Retinal pigment epithelial cell (primary cell): ENCODE measurements at regions not wholly inside any gene's neighbourhood (a gene's known extent, or its start where the extent isn't known, plus 50 kb on each side); places are given as distances from the start of the nearest gene placed in this dataset.
"Not testable (repeated sequence)": the region's sequence is repeated elsewhere in the genome, so short reads cannot be mapped to it uniquely, and the experiment has no call there.

Source experiments
- DNase-seq: peaks from one replicate; pipeline ENCODE4 v3.0.0-alpha.2; 2010; ENCODE audit warnings: low read depth
- H3K4me3 ChIP-seq: 2 replicates; pipeline ENCODE4 v1.5.1; 2011; ENCODE audit warnings: mild to moderate bottlenecking, low read length, control low read depth, moderate library complexity
- TF ChIP-seq, protein P1 (sequence below): conservative IDR thresholded peaks from 2 replicates; pipeline ENCODE4 v1.5.1; 2011; ENCODE audit warnings: low read depth, low read length, control low read depth, inconsistent platforms

DNA sequence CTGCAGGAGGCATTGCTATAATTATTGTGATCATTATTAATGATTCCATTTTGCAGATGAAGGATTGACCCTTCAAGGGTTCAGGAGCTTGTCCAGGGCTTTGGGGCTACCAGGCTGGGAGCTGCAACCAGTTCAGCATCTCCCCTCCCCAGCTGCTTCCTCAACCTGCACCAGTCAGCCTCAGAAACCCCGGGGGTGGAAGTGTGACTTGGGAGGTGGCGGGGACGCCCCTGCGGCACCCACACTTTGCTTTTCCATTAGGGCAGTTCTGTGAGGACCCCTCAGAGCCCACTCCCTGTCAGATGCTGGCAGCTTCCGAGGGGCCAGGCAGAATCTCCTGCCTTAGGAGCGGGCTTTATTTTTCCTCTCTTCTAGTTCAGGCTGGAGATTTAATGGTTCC is 85.6 kb downstream of the OLFM1 start:
- H3K4me3 ChIP-seq: no peak overlapping the region
- DNase-seq: no peak
- TF ChIP-seq, protein P1, sequence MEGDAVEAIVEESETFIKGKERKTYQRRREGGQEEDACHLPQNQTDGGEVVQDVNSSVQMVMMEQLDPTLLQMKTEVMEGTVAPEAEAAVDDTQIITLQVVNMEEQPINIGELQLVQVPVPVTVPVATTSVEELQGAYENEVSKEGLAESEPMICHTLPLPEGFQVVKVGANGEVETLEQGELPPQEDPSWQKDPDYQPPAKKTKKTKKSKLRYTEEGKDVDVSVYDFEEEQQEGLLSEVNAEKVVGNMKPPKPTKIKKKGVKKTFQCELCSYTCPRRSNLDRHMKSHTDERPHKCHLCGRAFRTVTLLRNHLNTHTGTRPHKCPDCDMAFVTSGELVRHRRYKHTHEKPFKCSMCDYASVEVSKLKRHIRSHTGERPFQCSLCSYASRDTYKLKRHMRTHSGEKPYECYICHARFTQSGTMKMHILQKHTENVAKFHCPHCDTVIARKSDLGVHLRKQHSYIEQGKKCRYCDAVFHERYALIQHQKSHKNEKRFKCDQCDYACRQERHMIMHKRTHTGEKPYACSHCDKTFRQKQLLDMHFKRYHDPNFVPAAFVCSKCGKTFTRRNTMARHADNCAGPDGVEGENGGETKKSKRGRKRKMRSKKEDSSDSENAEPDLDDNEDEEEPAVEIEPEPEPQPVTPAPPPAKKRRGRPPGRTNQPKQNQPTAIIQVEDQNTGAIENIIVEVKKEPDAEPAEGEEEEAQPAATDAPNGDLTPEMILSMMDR: no peak

DNA sequence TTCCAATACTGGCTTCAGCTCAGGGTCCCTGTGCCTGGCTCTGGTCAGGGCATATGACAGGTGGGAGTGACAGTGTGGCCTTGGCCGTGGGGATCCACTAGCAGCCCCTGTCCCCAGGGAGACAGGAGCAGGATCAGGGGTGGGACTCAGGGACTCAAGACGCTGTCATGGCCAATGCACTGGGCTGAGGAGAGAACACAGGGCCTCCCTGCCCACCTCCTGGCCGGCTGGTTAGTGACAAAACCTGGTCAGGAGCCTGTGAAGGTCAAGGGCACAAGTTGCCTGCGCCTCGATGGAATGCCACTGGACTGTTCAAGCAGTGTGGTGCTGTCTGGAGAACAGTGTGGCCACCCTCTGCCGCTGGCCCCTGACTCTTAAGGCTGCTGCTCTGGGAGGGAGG is 86.8 kb downstream of the OLFM1 start:
- no peak overlapping the region for H3K4me3 ChIP-seq
- TF ChIP-seq, protein P1: no peak
- no peak for DNase-seq

DNA sequence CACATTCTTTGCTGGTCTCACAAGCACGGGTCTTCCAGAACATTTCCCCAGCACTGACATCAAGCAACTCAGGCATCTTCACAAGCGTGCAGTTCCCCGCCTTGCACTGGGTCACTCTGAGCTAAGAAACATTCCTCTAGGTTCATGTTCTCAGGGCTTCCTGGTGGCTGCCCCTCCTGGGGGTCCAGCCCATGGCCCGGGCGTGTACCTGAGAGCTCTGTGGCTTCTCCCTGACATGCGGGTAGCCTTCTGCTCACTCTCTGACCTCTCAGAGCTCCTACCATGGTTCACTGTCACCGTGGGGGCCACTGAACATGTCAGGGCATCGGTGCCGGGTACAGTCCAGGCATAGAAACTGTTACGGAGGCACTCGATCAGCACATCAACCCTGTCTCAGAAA is 87.5 kb downstream of the OLFM1 start:
- TF ChIP-seq, protein P1: no peak
- no peak overlapping the region for H3K4me3 ChIP-seq

DNA sequence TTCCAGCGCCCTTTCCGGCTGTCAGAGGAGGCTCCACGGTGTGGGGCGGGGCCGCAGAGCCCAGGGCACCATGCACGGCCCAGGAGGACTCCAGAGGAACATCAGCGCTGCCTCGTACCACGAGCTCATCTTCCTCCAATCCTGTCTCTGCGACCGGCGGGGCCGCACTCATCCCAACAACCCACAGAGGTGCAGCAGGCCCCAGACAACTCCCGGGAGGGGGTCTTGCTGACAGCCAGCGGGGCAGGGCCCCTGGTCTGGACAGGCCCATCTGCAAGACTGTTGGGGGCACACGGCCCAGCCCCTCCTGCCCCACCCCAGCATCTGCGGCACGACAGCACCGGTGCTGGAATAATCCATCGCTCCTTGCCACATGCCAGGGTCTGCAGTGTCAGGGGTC is 88.8 kb downstream of the OLFM1 start:
- no peak overlapping the region for H3K4me3 ChIP-seq
- DNase-seq: no peak
- TF ChIP-seq, protein P1: no peak

More for the DNA sequence above, 87.5 kb downstream of the OLFM1 start:
- DNase-seq: no peak

DNA sequence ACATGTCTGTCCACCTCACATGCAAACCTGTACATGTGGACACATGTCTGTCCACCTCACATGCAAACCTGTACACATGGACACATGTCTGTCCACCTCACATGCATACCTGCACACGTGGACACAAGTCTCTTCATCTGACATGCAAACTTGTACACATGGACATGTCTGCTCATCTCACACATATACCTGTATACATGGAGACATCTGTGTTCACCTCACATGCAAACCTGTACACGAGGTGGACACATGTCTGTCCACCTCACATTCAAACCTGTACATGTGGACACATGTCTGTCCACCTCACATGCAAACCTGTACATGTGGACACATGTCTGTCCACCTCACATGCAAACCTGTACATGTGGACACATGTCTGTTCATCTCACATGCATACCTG is 90.1 kb downstream of the OLFM1 start:
- not testable (repeated sequence) for DNase-seq, H3K4me3 ChIP-seq

DNA sequence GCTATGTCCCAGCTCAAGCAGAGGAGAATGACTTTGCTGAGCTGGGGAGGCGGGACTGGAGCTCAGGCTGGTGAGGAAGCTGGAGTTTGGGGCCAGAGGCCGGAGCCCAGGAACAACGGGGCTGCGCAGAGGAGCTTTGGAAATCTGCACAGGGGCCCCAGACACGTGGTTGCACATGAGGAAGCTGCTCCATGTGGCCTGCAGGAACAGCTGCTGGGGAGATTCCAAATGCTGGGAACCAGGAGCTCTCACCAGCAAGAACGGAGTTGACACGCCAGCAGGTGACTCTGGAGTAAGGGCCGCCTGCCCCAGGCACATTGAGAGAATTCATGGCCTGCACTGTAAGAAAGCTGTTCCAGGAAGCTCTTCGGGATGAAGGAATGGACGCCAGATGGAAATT is 91.0 kb downstream of the OLFM1 start:
- TF ChIP-seq, protein P1: no peak
- no peak for DNase-seq

DNA sequence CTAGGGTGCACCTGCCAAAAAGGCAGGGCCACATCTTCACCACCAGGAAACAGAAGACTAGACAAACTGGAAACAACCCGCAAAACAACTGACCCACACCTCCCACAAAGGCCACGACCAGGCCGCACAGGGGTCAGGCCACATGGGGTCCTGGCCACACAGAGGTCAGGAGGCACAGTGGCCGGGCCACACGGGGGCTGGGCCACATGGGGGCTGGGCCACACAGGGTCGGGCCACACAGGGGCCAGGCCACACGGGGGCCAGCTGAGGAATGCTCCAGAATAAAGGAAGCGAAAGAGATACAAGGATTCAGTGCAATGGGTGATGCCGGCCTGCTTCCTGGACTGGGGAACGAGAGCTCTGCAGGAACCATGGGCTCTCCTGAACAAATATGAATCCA is 91.6 kb downstream of the OLFM1 start:
- TF ChIP-seq, protein P1: no peak
- no peak overlapping the region for H3K4me3 ChIP-seq
- DNase-seq: no peak

More for the DNA sequence above, 91.0 kb downstream of the OLFM1 start:
- no peak overlapping the region for H3K4me3 ChIP-seq

DNA sequence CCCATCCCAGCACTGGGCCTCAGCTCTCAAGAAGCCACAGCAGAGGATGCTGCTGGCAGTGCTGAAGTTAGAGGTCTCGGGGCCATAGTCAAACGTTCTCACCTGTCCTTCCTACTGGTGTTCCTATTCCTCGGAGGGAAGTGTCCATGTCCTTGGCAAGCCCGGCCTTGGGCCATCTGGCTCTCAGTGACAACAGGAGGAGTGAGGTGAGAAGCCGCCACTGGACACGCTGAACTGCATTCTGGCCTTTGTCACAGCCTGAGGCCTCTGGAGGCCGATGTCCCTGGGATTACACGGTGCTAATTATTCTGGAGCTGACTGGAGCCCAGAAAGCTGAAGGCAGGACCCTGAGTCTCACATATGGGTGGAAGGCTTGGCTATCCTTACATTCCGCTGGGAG is 92.5 kb downstream of the OLFM1 start:
- TF ChIP-seq, protein P1: no peak
- H3K4me3 ChIP-seq: no peak overlapping the region
- DNase-seq: no peak
